HCT116 (cell line): ENCODE measurements at regions not wholly inside any gene's neighbourhood (a gene's known extent, or its start where the extent isn't known, plus 50 kb on each side); places are given as distances from the start of the nearest gene placed in this dataset.

ENCODE experiments used
- ATF3 ChIP-seq: IDR thresholded peaks from 2 replicates; pipeline ENCODE4 v1.6.1; 2012
- CEBPB ChIP-seq: IDR thresholded peaks from 2 replicates; pipeline ENCODE4 v1.6.1; 2012; ENCODE audit warnings: low read depth
- CTCF ChIP-seq, 3 experiments: fragments of 200-600 bp in 1 of 3; sonication (generic) in 1 of 3; IDR thresholded peaks in 2 of 3; conservative IDR thresholded peaks in 1 of 3; 2 replicates each; pipeline ENCODE4 v1.5.1; 2012 to 2017; ENCODE audit warnings: low read depth in 2 of 3, low read length in 2 of 3, antibody characterized with exemption in 1 of 3, borderline replicate concordance in 1 of 3, control low read depth in 1 of 3, mild to moderate bottlenecking in 1 of 3, mixed read lengths in 1 of 3, mixed run types in 1 of 3, moderate library complexity in 1 of 3; ENCODE audit not compliant: insufficient read depth in 1 of 3
- EZH2 ChIP-seq: fragments of 200-600 bp; sonication (generic); IDR thresholded peaks from 2 replicates; pipeline ENCODE4 v1.6.1; 2017; ENCODE audit warnings: antibody characterized with exemption, mixed run types
- EZH2phosphoT487 ChIP-seq: fragments of 200-600 bp; IDR thresholded peaks from 2 replicates; pipeline ENCODE4 v1.6.1; 2018; ENCODE audit warnings: antibody characterized with exemption, borderline replicate concordance
- JUND ChIP-seq: IDR thresholded peaks from 2 replicates; pipeline ENCODE4 v1.6.1; 2012
- MAX ChIP-seq: IDR thresholded peaks from 2 replicates; pipeline ENCODE4 v1.6.1; 2012
- POLR2A ChIP-seq: IDR thresholded peaks from 2 replicates; pipeline ENCODE4 v1.7.0; 2011; ENCODE audit warnings: borderline replicate concordance; ENCODE audit not compliant: insufficient read depth, insufficient read length; ENCODE audit errors: extremely low read depth
- POLR2AphosphoS5 ChIP-seq: IDR thresholded peaks from 2 replicates; pipeline ENCODE4 v1.6.1; 2011; ENCODE audit warnings: mild to moderate bottlenecking, low read depth, low read length, moderate library complexity
- RAD21 ChIP-seq: IDR thresholded peaks from 2 replicates; pipeline ENCODE4 v1.6.1; 2012; ENCODE audit warnings: low read depth, mild to moderate bottlenecking
- SP1 ChIP-seq: IDR thresholded peaks from 2 replicates; pipeline ENCODE4 v1.6.1; 2012; ENCODE audit warnings: low read depth
- SRF ChIP-seq: IDR thresholded peaks from 2 replicates; pipeline ENCODE4 v1.6.1; 2012; ENCODE audit warnings: low read depth
- TCF7L2 ChIP-seq: IDR thresholded peaks from 2 replicates; pipeline ENCODE4 v1.7.0; 2011; ENCODE audit warnings: borderline replicate concordance, inconsistent platforms; ENCODE audit not compliant: insufficient read depth, insufficient read length; ENCODE audit errors: extremely low read depth
- ZNF274 ChIP-seq: fragments of 200-500 bp; sonication (Bioruptor generic); IDR thresholded peaks from 2 replicates; pipeline ENCODE4 v1.6.1; 2014; ENCODE audit warnings: mild to moderate bottlenecking, low read depth, low read length, inconsistent platforms

GRCh38 chr5:71945436-71945835, 161.8 kb upstream of the MAP1B start:
- TF ChIP-seq POLR2AphosphoS5 (no peak), ZNF274 (no peak), CTCF (IDR thresholded peaks at IDR 0.05 in 2 of 3, conservative IDR thresholded peaks at IDR 0.05 in 1 of 3; ENCODE audit: borderline replicate concordance in 1 of 3, insufficient read depth in 1 of 3, low read depth in 2 of 3, low read length in 2 of 3) (no peak), RAD21 (no peak), TCF7L2 (no peak), POLR2A (no peak), SRF (no peak), JUND (no peak), CEBPB (no peak), EZH2 (no peak), ATF3 (no peak), MAX (no peak), SP1 (no peak), EZH2phosphoT487 (no peak)
